ENCODE measurements at regions not wholly inside any gene's neighbourhood (a gene's known extent, or its start where the extent isn't known, plus 50 kb on each side); places are given as distances from the start of the nearest gene placed in this dataset.

- TF ChIP-seq CTCF (IDR thresholded peaks at IDR 0.05), result no peak
- TF ChIP-seq POLR2A (IDR thresholded peaks at IDR 0.05), result no peak
These were observed 295.1 kb upstream of the RND3 start for GRCh38 chr2:150782613-150783012.
